Trophoblast cell (in vitro differentiated cells and primary cell): ENCODE measurements at regions not wholly inside any gene's neighbourhood (a gene's known extent, or its start where the extent isn't known, plus 50 kb on each side); places are given as distances from the start of the nearest gene placed in this dataset.

Source experiments
- DNase-seq, 2 donors: peaks; one replicate each; pipeline ENCODE4 v3.0.0-alpha.2; 2016
- H2AFZ ChIP-seq: 2 replicates; pipeline ENCODE4 v1.6.1; 2013; ENCODE audit warnings: low read length, moderate library complexity, mild to moderate bottlenecking; ENCODE audit not compliant: insufficient read depth, poor library complexity
- H2AK5ac ChIP-seq: 2 replicates; pipeline ENCODE4 v1.6.1; 2013; ENCODE audit warnings: mild to moderate bottlenecking, low read length
- H2BK120ac ChIP-seq: 2 replicates; pipeline ENCODE4 v1.6.1; 2013; ENCODE audit warnings: low read length, mild to moderate bottlenecking, moderate library complexity; ENCODE audit not compliant: insufficient read depth, poor library complexity
- H2BK12ac ChIP-seq: 2 replicates; pipeline ENCODE4 v1.6.1; 2013; ENCODE audit warnings: mild to moderate bottlenecking, low read length, moderate library complexity
- H2BK5ac ChIP-seq: 2 replicates; pipeline ENCODE4 v1.6.1; 2013; ENCODE audit warnings: low read length, low read depth, moderate library complexity, mild to moderate bottlenecking; ENCODE audit not compliant: poor library complexity
- H3K14ac ChIP-seq: 2 replicates; pipeline ENCODE4 v1.6.1; 2013; ENCODE audit warnings: mild to moderate bottlenecking, low read length
- H3K18ac ChIP-seq: 2 replicates; pipeline ENCODE4 v1.6.1; 2013; ENCODE audit warnings: mild to moderate bottlenecking, low read length
- H3K23ac ChIP-seq: 2 replicates; pipeline ENCODE4 v1.6.1; 2013; ENCODE audit warnings: low read length
- H3K27ac ChIP-seq: 2 replicates; pipeline ENCODE4 v1.5.1; 2013; ENCODE audit warnings: low read depth, mild to moderate bottlenecking, inconsistent platforms, low read length, moderate library complexity
- H3K27me3 ChIP-seq: 2 replicates; pipeline ENCODE4 v1.6.1; 2013; ENCODE audit warnings: inconsistent platforms, mild to moderate bottlenecking, low read length, moderate library complexity; ENCODE audit not compliant: insufficient read depth
- H3K36me3 ChIP-seq, 2 experiments: 1 replicate in 1 of 2; 2 replicates in 1 of 2; pipeline ENCODE4 v1.6.1; 2013; ENCODE audit warnings: low read length in 2 of 2, mild to moderate bottlenecking in 2 of 2, moderate library complexity in 1 of 2; ENCODE audit not compliant: insufficient read depth in 2 of 2, control insufficient read depth in 1 of 2
- H3K4ac ChIP-seq: 2 replicates; pipeline ENCODE4 v1.6.1; 2013; ENCODE audit warnings: low read depth, mild to moderate bottlenecking, low read length, moderate library complexity
- H3K4me1 ChIP-seq, 2 experiments: 1 replicate in 1 of 2; 2 replicates in 1 of 2; pipeline ENCODE4 v1.6.1; 2013; ENCODE audit warnings: low read length in 2 of 2, mild to moderate bottlenecking in 2 of 2, moderate library complexity in 1 of 2; ENCODE audit not compliant: insufficient read depth in 2 of 2, control insufficient read depth in 1 of 2
- H3K4me2 ChIP-seq: 2 replicates; pipeline ENCODE4 v1.6.1; 2013; ENCODE audit warnings: inconsistent platforms, mild to moderate bottlenecking, low read length, moderate library complexity
- H3K4me3 ChIP-seq: 2 replicates; pipeline ENCODE4 v1.5.1; 2013; ENCODE audit warnings: mild to moderate bottlenecking, low read depth, low read length, inconsistent platforms
- H3K79me1 ChIP-seq: one replicate; pipeline ENCODE4 v1.6.1; 2013; ENCODE audit warnings: low read length
- H3K79me2 ChIP-seq: 2 replicates; pipeline ENCODE4 v1.6.1; 2013; ENCODE audit warnings: low read length, mild to moderate bottlenecking; ENCODE audit not compliant: control insufficient read depth, insufficient read depth, poor library complexity
- H3K9ac ChIP-seq: 2 replicates; pipeline ENCODE4 v1.6.1; 2013; ENCODE audit warnings: mild to moderate bottlenecking, low read length
- H3K9me3 ChIP-seq: 2 replicates; pipeline ENCODE4 v1.6.1; 2013; ENCODE audit warnings: low read depth, mild to moderate bottlenecking, control low read depth, inconsistent platforms, low read length; ENCODE audit not compliant: insufficient read depth
- H4K12ac ChIP-seq: 2 replicates; pipeline ENCODE4 v1.6.1; 2013; ENCODE audit warnings: low read depth, mild to moderate bottlenecking, low read length, moderate library complexity
- H4K8ac ChIP-seq: 2 replicates; pipeline ENCODE4 v1.6.1; 2013; ENCODE audit warnings: low read depth, mild to moderate bottlenecking, low read length, moderate library complexity
- H4K91ac ChIP-seq: one replicate; pipeline ENCODE4 v1.6.1; 2013; ENCODE audit warnings: low read depth, mild to moderate bottlenecking, low read length, moderate library complexity
- WGBS: extraction: QIAGEN DNeasy Blood & Tissue Kit; methylation state at CpG from one replicate; pipeline ENCODE4 v1.1.7; 2013; ENCODE audit warnings: missing lambda C conversion rate; ENCODE audit not compliant: insufficient read length, insufficient coverage; ENCODE audit errors: extremely low coverage; 5-methylcytosine and 5-hydroxymethylcytosine counted together

DNA sequence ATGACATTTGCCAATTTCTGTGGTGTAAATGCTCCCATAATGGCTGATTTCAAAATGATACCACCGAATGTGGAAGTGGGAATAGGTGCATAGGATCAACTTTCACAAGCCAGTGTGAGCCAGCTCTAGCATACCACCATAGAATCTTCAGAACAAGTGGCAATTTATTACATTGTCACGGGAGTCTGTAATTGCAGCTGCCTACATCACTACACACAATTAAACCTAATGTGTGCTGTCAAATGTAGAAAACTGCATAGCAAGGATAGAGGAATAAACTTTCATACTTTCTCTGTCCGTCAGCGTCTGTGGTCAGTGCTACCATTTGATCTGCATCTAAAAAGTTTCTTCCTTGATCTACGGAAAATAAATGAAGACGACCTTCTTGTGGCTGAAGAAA, 417.8 kb upstream of the TOM1L1 start:
- Histone ChIP-seq H2BK12ac (no peak overlapping the region), H3K27me3 (no peaks in the 10 kb centered on the region), H2BK5ac (no peak overlapping the region), H3K4me3 (no peak overlapping the region), H3K18ac (no peak overlapping the region), H3K14ac (no peak overlapping the region), H2AK5ac (no peak overlapping the region), H3K9ac (no peak overlapping the region), H2AFZ (no peak overlapping the region), H3K27ac (no peak overlapping the region), H4K8ac (no peak overlapping the region), H4K12ac (no peak overlapping the region), H3K4me2 (no peak overlapping the region), H3K79me1 (no peaks in the 10 kb centered on the region), H4K91ac (no peak overlapping the region), H3K4ac (no peak overlapping the region), H3K23ac (no peak overlapping the region), H3K79me2 (no peaks in the 10 kb centered on the region), H3K4me1 (no peaks in the 10 kb centered on the region), H3K36me3 (no peaks in the 10 kb centered on the region), H2BK120ac (no peak overlapping the region), H3K9me3 (no peaks in the 10 kb centered on the region)
- WGBS, result no CpG with 5 or more reads among the region's 6 CpGs
- DNase-seq, result no peak

DNA sequence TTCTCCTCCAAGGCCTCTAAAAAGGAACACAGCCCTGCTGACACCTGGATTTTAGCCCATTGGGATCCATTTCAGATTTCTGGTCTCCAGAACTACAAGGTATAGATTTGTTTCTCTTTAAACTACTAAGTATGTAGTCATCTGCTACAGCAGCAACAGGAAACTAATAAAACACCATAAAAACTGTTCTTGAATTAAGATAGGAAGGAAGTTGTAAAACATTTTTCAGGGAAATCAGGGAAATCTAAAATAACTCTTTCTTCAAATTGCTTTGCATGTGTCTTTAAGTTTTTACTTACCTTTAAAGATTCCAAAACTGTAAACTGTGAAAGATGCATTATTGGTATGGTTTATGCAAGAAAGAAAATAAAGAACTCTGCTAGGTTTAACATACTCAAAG, 407.0 kb upstream of the TOM1L1 start:
- H2BK5ac ChIP-seq, result no peak overlapping the region
- H3K23ac ChIP-seq, result no peak overlapping the region
- no peak overlapping the region for H3K4ac ChIP-seq

DNA sequence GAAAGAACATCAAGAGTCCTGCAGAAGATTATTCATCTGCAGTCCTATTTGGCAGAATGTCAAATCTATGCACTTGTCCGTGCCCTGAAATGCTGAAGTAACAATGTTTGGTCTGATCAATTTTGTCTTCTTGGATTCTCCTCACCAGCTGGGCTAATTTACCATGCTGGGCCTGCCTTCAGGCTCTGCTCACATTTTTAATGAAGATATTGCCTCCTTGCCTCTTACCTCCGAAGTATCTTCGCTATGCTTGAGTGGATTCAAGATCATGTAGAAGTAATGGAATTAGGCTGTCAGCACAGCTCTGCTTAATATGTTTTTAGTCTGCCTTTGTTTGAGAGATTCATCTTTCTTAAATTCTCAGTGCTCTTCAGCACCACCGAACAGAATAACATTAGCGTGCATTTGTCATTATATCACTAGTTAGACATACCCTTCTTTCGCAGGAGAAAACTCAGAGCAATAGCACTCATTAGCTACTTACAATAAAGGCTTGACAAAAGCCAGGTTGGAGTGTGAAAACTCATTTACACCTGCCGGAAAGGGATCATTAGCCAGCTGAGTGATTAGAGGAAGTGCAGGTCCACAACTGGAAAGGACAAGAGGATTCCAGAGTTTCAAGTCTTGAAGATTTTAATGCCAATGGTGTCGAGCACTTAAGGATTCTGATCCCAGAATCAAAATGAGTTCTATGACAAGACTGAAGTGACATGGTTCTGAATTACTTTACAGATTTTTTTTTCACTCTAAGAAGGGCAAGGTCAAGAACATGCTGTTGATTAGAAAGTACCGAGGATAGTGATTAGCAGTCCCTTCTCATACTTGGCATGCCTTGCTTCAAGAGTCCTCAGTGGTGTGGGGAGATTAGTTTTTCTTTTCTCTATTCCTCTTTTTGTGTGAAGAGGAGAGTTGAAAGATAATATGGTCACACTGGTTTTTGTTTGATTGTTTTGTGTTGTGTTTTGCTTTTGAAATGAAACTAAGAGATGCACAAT, 405.6 kb upstream of the TOM1L1 start:
- H3K9ac ChIP-seq, result no peak overlapping the region
- no peak for DNase-seq
- WGBS, result no CpG with 5 or more reads among the region's 9 CpGs
- H2BK5ac ChIP-seq, result no peak overlapping the region
- no peak overlapping the region for H3K4me3 ChIP-seq
- no peak overlapping the region for H3K4ac ChIP-seq
- H4K91ac ChIP-seq, result no peak overlapping the region
- no peaks in the 10 kb centered on the region for H3K9me3 ChIP-seq
- H3K14ac ChIP-seq, result no peak overlapping the region
- H2AFZ ChIP-seq, result no peak overlapping the region
- H3K4me1 ChIP-seq, result peaks cover 0 to 2% of the 10 kb centered on the region in 2 experiments
- no peaks in the 10 kb centered on the region for H3K36me3 ChIP-seq
- H3K27me3 ChIP-seq, result no peaks in the 10 kb centered on the region
- H3K79me1 ChIP-seq, result no peaks in the 10 kb centered on the region
- no peak overlapping the region for H3K23ac ChIP-seq
- no peaks in the 10 kb centered on the region for H3K79me2 ChIP-seq
- H2AK5ac ChIP-seq, result no peak overlapping the region
- H3K4me2 ChIP-seq, result no peak overlapping the region
- no peak overlapping the region for H4K12ac ChIP-seq
- H3K18ac ChIP-seq, result no peak overlapping the region
- no peak overlapping the region for H2BK120ac ChIP-seq
- no peak overlapping the region for H3K27ac ChIP-seq
- H2BK12ac ChIP-seq, result no peak overlapping the region
- H4K8ac ChIP-seq, result no peak overlapping the region

More for the DNA sequence above, 407.0 kb upstream of the TOM1L1 start:
- no peaks in the 10 kb centered on the region for H3K36me3 ChIP-seq
- H3K4me2 ChIP-seq, result no peak overlapping the region
- H2AFZ ChIP-seq, result no peak overlapping the region
- DNase-seq, result no peak
- H3K4me1 ChIP-seq, result no peaks in the 10 kb centered on the region
- no peak overlapping the region for H4K8ac ChIP-seq
- H3K14ac ChIP-seq, result no peak overlapping the region
- no peak overlapping the region for H2BK12ac ChIP-seq
- H3K79me2 ChIP-seq, result no peaks in the 10 kb centered on the region
- H3K18ac ChIP-seq, result no peak overlapping the region
- no peaks in the 10 kb centered on the region for H3K27me3 ChIP-seq
- no peak overlapping the region for H2AK5ac ChIP-seq
- H3K4me3 ChIP-seq, result no peak overlapping the region
- no peak overlapping the region for H3K27ac ChIP-seq
- no peaks in the 10 kb centered on the region for H3K79me1 ChIP-seq
- H3K9ac ChIP-seq, result no peak overlapping the region
- no peak overlapping the region for H4K91ac ChIP-seq
- H4K12ac ChIP-seq, result no peak overlapping the region
- no peaks in the 10 kb centered on the region for H3K9me3 ChIP-seq
- no peak overlapping the region for H2BK120ac ChIP-seq

- Histone ChIP-seq H3K14ac (no peak overlapping the region), H2BK12ac (no peak overlapping the region), H3K27ac (no peak overlapping the region), H2BK120ac (no peak overlapping the region), H4K8ac (no peak overlapping the region), H3K4me3 (no peak overlapping the region), H2BK5ac (no peak overlapping the region), H4K91ac (no peak overlapping the region), H3K79me2 (no peaks in the 10 kb centered on the region), H3K18ac (no peak overlapping the region), H2AFZ (no peak overlapping the region), H3K23ac (no peak overlapping the region), H3K4ac (no peak overlapping the region), H2AK5ac (no peak overlapping the region), H3K79me1 (no peaks in the 10 kb centered on the region), H4K12ac (no peak overlapping the region), H3K4me2 (no peak overlapping the region), H3K9me3 (no peaks in the 10 kb centered on the region), H3K4me1 (no peaks in the 10 kb centered on the region), H3K9ac (no peak overlapping the region), H3K27me3 (no peaks in the 10 kb centered on the region), H3K36me3 (no peaks in the 10 kb centered on the region)
- no peak for DNase-seq
Measured at GRCh38 chr17:54505404-54505803, 395.2 kb upstream of the TOM1L1 start.
